Stomach (tissue), 8 donors: ENCODE measurements at regions not wholly inside any gene's neighbourhood (a gene's known extent, or its start where the extent isn't known, plus 50 kb on each side); places are given as distances from the start of the nearest gene placed in this dataset.

Experiments
- DNase-seq, 2 donors: peaks; one replicate each; pipeline versions ENCODE4 v3.0.0 to v3.0.0-alpha.2; 2013 to 2019
- H3K27ac ChIP-seq, 5 donors: fragments of 200-600 bp in 4 of 5; sonication (generic) in 4 of 5; one replicate each; pipeline ENCODE4 v1.5.1; 2013 to 2019; ENCODE audit warnings: mild to moderate bottlenecking in 1 of 5, moderate library complexity in 1 of 5
- H3K27me3 ChIP-seq, 3 donors: fragments of 200-600 bp; sonication (generic); one replicate each; pipeline ENCODE4 v1.5.1; 2017 to 2019; ENCODE audit warnings: mixed run types in 1 of 3
- H3K36me3 ChIP-seq, 4 donors: fragments of 200-600 bp; sonication (generic); 1 replicate in 3 of 4; 2 replicates in 1 of 4; pipeline ENCODE4 v1.5.1; 2016 to 2019
- H3K4me1 ChIP-seq, 4 donors: fragments of 200-600 bp; sonication (generic); one replicate each; pipeline ENCODE4 v1.5.1; 2016 to 2019
- H3K4me3 ChIP-seq, 4 donors: fragments of 200-600 bp; sonication (generic) in 3 of 4; one replicate each; pipeline ENCODE4 v1.5.1; 2016 to 2019; ENCODE audit warnings: mild to moderate bottlenecking in 1 of 4
- H3K9me3 ChIP-seq, 4 donors: fragments of 200-600 bp; sonication (generic); one replicate each; pipeline ENCODE4 v1.5.1; 2016 to 2019
- CTCF ChIP-seq, 7 experiments: fragments of 450-650 bp in 4 of 7; fragments of 200-600 bp in 3 of 7; sonication (generic) in 3 of 7; IDR thresholded peaks; one replicate each; pipeline ENCODE4 v1.5.1; 2016 to 2019; ENCODE audit warnings: antibody characterized with exemption in 7 of 7, control low read depth in 2 of 7, mild to moderate bottlenecking in 1 of 7
- EP300 ChIP-seq: sonication (generic); formaldehyde crosslinking; IDR thresholded peaks from one replicate; pipeline ENCODE4 v1.6.1; 2017; ENCODE audit warnings: antibody characterized with exemption
- POLR2A ChIP-seq, 4 donors: fragments of 450-650 bp; IDR thresholded peaks; one replicate each; pipeline ENCODE4 v1.6.1; 2016; ENCODE audit warnings: antibody characterized with exemption in 4 of 4, control low read depth in 2 of 4, mild to moderate bottlenecking in 1 of 4, moderate library complexity in 1 of 4
- POLR2AphosphoS5 ChIP-seq, 3 donors: sonication (generic); formaldehyde crosslinking; IDR thresholded peaks; one replicate each; pipeline ENCODE4 v1.6.1; 2016; ENCODE audit warnings: antibody characterized with exemption in 3 of 3
- whole genome bisulfite sequencing, 5 donors: extraction: QIAGEN DNeasy Blood & Tissue Kit in 3 of 5; methylation state at CpG; one replicate each; pipeline versions ENCODE4 v1.1.5 to v1.1.7; 2013 to 2018; 5-methylcytosine and 5-hydroxymethylcytosine counted together
- intact Hi-C: fragments of 100-400 bp; cut with DNase I; formaldehyde crosslinking; loops from one replicate; pipeline ENCODE4 v1.15.1; 2023; ENCODE audit warnings: low total_unique reads
- donor health status: healthy with polysubstance abuse.
- donor health status: Bipolar disorder and iron deficiency.
- donor health status: healthy.

DNA sequence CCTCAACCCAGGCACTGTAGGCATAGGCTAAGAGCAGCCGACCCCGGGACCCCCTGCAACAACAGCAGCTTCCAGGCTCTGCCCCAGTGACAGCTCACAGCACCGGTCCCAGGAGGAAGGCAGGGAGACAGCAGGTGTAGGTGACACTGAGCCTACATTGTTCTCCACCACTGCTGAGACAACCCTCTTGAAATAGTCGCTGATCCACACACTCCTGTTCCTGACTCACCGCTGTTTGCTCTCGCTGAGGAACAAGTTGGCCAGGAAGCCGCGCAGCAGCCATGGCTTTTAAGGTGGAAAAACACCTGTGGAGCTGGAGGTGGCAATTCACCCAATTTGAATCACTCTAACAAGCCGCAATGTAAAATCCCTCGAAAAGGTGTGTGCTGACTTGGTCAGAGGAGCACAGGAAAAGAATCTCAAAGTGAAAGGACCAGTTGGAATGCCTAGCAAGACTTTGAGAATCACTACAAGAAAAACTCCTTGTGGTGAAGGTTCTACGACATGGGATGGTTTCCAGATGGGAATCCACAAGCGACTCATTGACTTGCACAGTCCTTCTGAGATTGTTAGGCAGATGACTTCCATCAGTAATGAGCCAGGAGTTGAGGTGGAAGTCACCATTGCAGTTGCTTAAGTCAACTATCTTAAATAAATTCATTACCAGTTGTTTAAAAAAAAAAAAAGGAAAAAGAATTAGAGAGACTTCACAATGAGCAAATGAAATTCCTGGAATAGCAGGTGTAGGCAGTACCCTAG is 167.5 kb downstream of the ARL4C start:
- no peak for TF ChIP-seq POLR2A (IDR thresholded peaks at IDR 0.05)
- no peak for TF ChIP-seq EP300
- TF ChIP-seq POLR2AphosphoS5 (IDR thresholded peaks at IDR 0.05), result no peak
- no peak for TF ChIP-seq CTCF (IDR thresholded peaks at IDR 0.05)
- no peaks in the 10 kb centered on the region for H3K27me3 ChIP-seq
- no peak overlapping the region for H3K27ac ChIP-seq
- 71 to 89% (median 80%) methylated on average over 11 to 12 of the region's 12 CpGs for WGBS, 5 donors
- no peak for DNase-seq
- no peak overlapping the region for H3K4me3 ChIP-seq
- intact Hi-C loops, result no loop called here
- H3K9me3 ChIP-seq, result no peaks in the 10 kb centered on the region
- no peaks in the 10 kb centered on the region for H3K4me1 ChIP-seq
- no peaks in the 10 kb centered on the region for H3K36me3 ChIP-seq

GRCh38 chr2:234328444-234328990 is 168.4 kb downstream of the ARL4C start:
- intact Hi-C loops, result no loop called here
- Histone ChIP-seq H3K27ac (no peak overlapping the region), H3K27me3 (no peaks in the 10 kb centered on the region), H3K36me3 (no peaks in the 10 kb centered on the region), H3K4me1 (no peaks in the 10 kb centered on the region), H3K4me3 (no peak overlapping the region), H3K9me3 (no peaks in the 10 kb centered on the region)
- TF ChIP-seq CTCF (IDR thresholded peaks at IDR 0.05), result no peak
- WGBS, 5 donors, result 83 to 89% (median 87%) methylated on average over 10 to 12 of the region's 12 CpGs
- no peak for DNase-seq

DNA sequence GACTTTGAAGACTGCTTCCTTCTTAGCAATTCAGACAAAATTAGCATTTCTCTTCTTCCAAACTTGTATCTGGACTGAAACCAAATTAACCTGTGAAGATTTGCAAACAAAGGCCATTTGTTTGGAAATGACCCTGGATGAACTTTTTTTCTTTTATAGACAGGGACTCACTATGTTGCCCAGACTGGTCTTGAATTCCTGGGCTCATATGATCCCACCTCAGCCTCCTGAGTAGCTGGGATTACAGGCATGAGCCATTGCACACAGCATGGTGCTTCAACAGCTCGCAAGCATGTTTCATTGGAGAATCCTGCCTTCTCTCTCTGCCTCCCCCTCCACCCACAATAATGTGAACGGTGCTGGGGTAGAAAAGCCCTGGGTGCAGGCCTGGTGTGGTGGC is 170.2 kb downstream of the ARL4C start:
- Histone ChIP-seq H3K27me3 (peaks cover 0 to 4% (median 0%) of the 10 kb centered on the region in 3 donors), H3K9me3 (no peaks in the 10 kb centered on the region), H3K4me1 (no peaks in the 10 kb centered on the region), H3K36me3 (no peaks in the 10 kb centered on the region), H3K4me3 (no peak overlapping the region), H3K27ac (no peak overlapping the region)
- no peak for DNase-seq
- intact Hi-C loops, result no loop called here
- no peak for TF ChIP-seq POLR2A (IDR thresholded peaks at IDR 0.05)
- no peak for TF ChIP-seq POLR2AphosphoS5 (IDR thresholded peaks at IDR 0.05)
- TF ChIP-seq CTCF (IDR thresholded peaks at IDR 0.05), result no peak
- TF ChIP-seq EP300, result no peak
- 82 to 92% (median 83%) methylated on average over 2 of the region's 2 CpGs for WGBS, 5 donors

DNA sequence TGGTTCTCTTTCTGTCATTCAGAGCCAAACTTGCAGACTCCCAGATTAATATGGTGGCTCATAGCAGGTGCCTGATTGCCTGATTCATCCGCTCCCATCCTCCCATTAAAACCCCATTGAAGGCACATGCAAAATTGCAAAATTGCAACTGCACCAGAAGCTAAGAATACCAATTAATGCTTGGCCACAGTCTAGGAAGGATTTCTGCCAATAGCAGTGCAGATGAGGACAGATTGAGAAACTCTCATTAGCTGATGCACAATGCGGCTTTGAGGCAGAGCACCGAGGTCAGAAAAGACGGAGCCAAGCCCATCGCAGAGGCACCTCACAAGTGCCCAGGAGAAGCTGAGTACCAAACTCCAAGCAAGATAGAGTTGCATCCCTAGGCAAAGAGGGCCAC is 172.8 kb downstream of the ARL4C start:
- Histone ChIP-seq H3K27ac (no peak overlapping the region), H3K9me3 (no peaks in the 10 kb centered on the region), H3K36me3 (no peaks in the 10 kb centered on the region), H3K4me1 (no peaks in the 10 kb centered on the region), H3K4me3 (no peak overlapping the region), H3K27me3 (peaks cover 0 to 4% (median 0%) of the 10 kb centered on the region in 3 donors)
- no peak for DNase-seq
- no peak for TF ChIP-seq POLR2AphosphoS5 (IDR thresholded peaks at IDR 0.05)
- TF ChIP-seq EP300, result no peak
- no peak for TF ChIP-seq POLR2A (IDR thresholded peaks at IDR 0.05)
- no peak for TF ChIP-seq CTCF (IDR thresholded peaks at IDR 0.05)
- intact Hi-C loops, result no loop called here
- 79 to 95% (median 85%) methylated on average over 5 of the region's 5 CpGs for WGBS, 5 donors
